ENCODE measurements at regions not wholly inside any gene's neighbourhood (a gene's known extent, or its start where the extent isn't known, plus 50 kb on each side); places are given as distances from the start of the nearest gene placed in this dataset.

GRCh38 chr5:23445573-23445972, 61.8 kb upstream of the PRDM9 start:
- no peak for TF ChIP-seq CTCF (conservative IDR thresholded peaks at IDR 0.05)
- no peak for TF ChIP-seq EZH2 (IDR thresholded peaks at IDR 0.05; ENCODE audit: low read depth)

Data from PC-9 (cell line).